ENCODE measurements at regions not wholly inside any gene's neighbourhood (a gene's known extent, or its start where the extent isn't known, plus 50 kb on each side); places are given as distances from the start of the nearest gene placed in this dataset.

GRCh38 chr2:10501451-10501961 lies 53.4 kb upstream of the ODC1 start:
- H3K9me3 Mint-ChIP-seq, result no peaks in the 10 kb centered on the region
- no peak overlapping the region for H3K4me3 Mint-ChIP-seq
- no peak overlapping the region for H3K27ac Mint-ChIP-seq
- ATAC-seq, result no peak
- H3K36me3 Mint-ChIP-seq, result no peaks in the 10 kb centered on the region
- H3K27me3 Mint-ChIP-seq, result peaks cover 51% of the 10 kb centered on the region
- H3K4me1 Mint-ChIP-seq, result peaks cover 6% of the 10 kb centered on the region

DNA sequence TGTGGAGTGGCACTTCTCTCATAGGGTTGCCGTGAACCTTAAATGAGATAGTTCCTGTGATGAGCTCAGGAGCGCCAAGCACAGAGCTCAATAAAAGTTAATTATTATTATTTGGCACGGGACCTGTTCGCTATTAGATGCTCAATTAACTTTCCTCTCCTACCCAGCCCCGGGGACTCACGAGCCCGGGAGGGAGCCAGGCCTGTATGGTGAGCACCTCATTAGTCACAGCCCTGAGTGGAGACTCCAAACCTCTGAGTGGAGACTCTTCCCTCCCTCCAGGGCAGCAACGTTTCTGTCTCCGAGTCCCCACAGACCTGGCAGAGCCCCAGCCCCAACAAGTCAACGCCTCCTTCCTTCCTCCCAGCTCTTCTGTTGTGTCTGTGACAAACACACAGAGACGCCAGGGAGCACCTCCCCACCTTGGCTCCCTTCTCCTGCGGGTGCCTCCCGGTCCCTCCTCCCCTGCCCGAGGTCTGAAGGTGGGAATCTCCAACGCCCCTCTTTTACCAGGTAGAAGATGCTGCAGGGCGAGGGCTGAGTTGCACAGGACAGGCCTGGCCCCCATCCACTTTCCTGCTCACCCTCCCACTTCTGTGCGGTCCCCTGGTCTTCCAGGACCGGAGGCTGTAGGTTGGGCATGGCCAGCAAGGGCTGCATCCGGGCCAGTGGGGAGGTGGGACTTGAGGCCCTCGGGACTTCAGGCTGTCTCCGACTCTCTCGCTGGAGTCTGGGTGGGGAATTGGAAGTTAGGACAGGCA lies 52.7 kb upstream of the ODC1 start:
- H3K27me3 Mint-ChIP-seq, result peaks cover 51% of the 10 kb centered on the region
- no peaks in the 10 kb centered on the region for H3K9me3 Mint-ChIP-seq
- ATAC-seq, result no peak
- no peaks in the 10 kb centered on the region for H3K36me3 Mint-ChIP-seq
- peaks cover 6% of the 10 kb centered on the region for H3K4me1 Mint-ChIP-seq
- H3K4me3 Mint-ChIP-seq, result no peak overlapping the region
- H3K27ac Mint-ChIP-seq, result no peak overlapping the region

DNA sequence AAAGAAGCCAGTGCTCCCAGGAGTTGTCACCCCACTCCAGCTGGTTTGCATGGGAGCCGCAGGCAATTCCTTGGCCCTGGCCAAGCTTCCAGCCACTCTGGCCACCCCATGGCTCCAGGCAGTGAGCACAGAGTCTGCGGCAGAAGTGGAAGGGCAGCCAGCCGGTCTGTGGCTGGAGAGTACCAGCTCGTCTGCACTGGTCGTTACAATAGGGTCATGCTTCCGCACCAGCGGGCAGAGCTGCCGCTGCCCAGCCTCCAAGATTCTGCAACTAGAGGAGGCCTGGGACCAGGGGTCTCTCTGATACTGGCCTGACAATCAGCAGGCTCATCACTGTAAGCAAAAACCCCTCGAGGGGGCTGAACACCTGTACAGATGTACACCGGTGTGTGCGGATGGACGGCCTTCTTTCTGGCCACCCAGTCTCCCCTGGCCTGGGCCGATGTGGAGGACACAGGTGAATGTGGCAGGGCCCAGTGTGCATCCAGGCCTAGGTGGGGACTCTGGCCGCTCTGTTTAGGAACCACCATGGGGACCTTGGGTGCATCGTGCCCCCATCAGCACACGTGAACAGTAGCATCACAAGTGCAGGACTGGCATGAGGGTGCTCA lies 51.9 kb upstream of the ODC1 start:
- no peak for ATAC-seq
- H3K4me3 Mint-ChIP-seq, result no peak overlapping the region
- peaks cover 9% of the 10 kb centered on the region for H3K4me1 Mint-ChIP-seq
- no peaks in the 10 kb centered on the region for H3K36me3 Mint-ChIP-seq
- no peak overlapping the region for H3K27ac Mint-ChIP-seq
- no peaks in the 10 kb centered on the region for H3K9me3 Mint-ChIP-seq
- peaks cover 51% of the 10 kb centered on the region for H3K27me3 Mint-ChIP-seq

GRCh38 chr2:10499275-10499907 lies 51.3 kb upstream of the ODC1 start:
- no peak for ATAC-seq
- H3K27me3 Mint-ChIP-seq, result peaks cover 51% of the 10 kb centered on the region
- no peaks in the 10 kb centered on the region for H3K36me3 Mint-ChIP-seq
- no peaks in the 10 kb centered on the region for H3K9me3 Mint-ChIP-seq
- peaks cover 15% of the 10 kb centered on the region for H3K4me1 Mint-ChIP-seq
- no peak overlapping the region for H3K4me3 Mint-ChIP-seq
- no peak overlapping the region for H3K27ac Mint-ChIP-seq

GRCh38 chr2:10498525-10499274 lies 50.6 kb upstream of the ODC1 start:
- Mint-ChIP-seq H3K4me3 (no peak overlapping the region), H3K27me3 (peaks cover 48% of the 10 kb centered on the region), H3K4me1 (peaks cover 22% of the 10 kb centered on the region), H3K36me3 (no peaks in the 10 kb centered on the region), H3K9me3 (no peaks in the 10 kb centered on the region), H3K27ac (no peak overlapping the region)
- no peak for ATAC-seq

Measured in stimulated activated memory B cell treated with anti-CD40 and anti-IgM and Interleukin-4, amounts not matched to agents 10 μg/mL and 1 μg/mL and 100 μg/mL, for 72 hours (primary cell).